HEK293 (cell line): ENCODE measurements at regions not wholly inside any gene's neighbourhood (a gene's known extent, or its start where the extent isn't known, plus 50 kb on each side); places are given as distances from the start of the nearest gene placed in this dataset.

ENCODE experiments used
- CTCF ChIP-seq: fragments of 450-650 bp; formaldehyde crosslinking; IDR thresholded peaks from 2 replicates; pipeline ENCODE4 v1.5.1; 2016; ENCODE audit warnings: missing biosample characterization, missing genetic modification characterization
- REST ChIP-seq: fragments of 450-650 bp; formaldehyde crosslinking; IDR thresholded peaks from 2 replicates; pipeline ENCODE4 v1.5.1; 2016; ENCODE audit warnings: missing biosample characterization, missing genetic modification characterization
- SETDB1 ChIP-seq: IDR thresholded peaks from one replicate; pipeline ENCODE4 v1.6.1; 2017; ENCODE audit warnings: mild to moderate bottlenecking, low read length, moderate library complexity, mixed read lengths; ENCODE audit not compliant: insufficient read length
- ZFP41 ChIP-seq: fragments of 450-650 bp; formaldehyde crosslinking; IDR thresholded peaks from 2 replicates; pipeline ENCODE4 v1.5.1; 2016; ENCODE audit warnings: missing biosample characterization, missing genetic modification characterization, borderline replicate concordance
- ZFP69B ChIP-seq: fragments of 450-650 bp; formaldehyde crosslinking; IDR thresholded peaks from 2 replicates; pipeline ENCODE4 v1.5.1; 2016; ENCODE audit warnings: missing biosample characterization, missing genetic modification characterization
- ZIC2 ChIP-seq: fragments of 450-650 bp; formaldehyde crosslinking; IDR thresholded peaks from 2 replicates; pipeline ENCODE4 v1.5.1; 2016; ENCODE audit warnings: missing biosample characterization, missing genetic modification characterization
- ZNF202 ChIP-seq: fragments of 450-650 bp; formaldehyde crosslinking; IDR thresholded peaks from 2 replicates; pipeline ENCODE4 v1.5.1; 2016; ENCODE audit warnings: missing biosample characterization, missing genetic modification characterization, borderline replicate concordance
- ZNF404 ChIP-seq: fragments of 450-650 bp; formaldehyde crosslinking; IDR thresholded peaks from 2 replicates; pipeline ENCODE4 v1.5.1; 2017; ENCODE audit warnings: missing biosample characterization, missing genetic modification characterization
- ZNF785 ChIP-seq: fragments of 450-650 bp; formaldehyde crosslinking; IDR thresholded peaks from 2 replicates; pipeline ENCODE4 v1.5.1; 2016; ENCODE audit warnings: missing biosample characterization, missing genetic modification characterization
- ZNF830 ChIP-seq: fragments of 450-650 bp; IDR thresholded peaks from 2 replicates; pipeline ENCODE4 v1.5.0; 2018; ENCODE audit warnings: missing biosample characterization, missing genetic modification characterization, low read depth, mild to moderate bottlenecking, moderate library complexity
- ZSCAN18 ChIP-seq: fragments of 450-650 bp; formaldehyde crosslinking; IDR thresholded peaks from 2 replicates; pipeline ENCODE4 v1.5.1; 2016; ENCODE audit warnings: missing biosample characterization, missing genetic modification characterization

GRCh38 chr17:69639096-69639495 is 224.6 kb downstream of the MAP2K6 start:
- no peak for TF ChIP-seq REST
- no peak for TF ChIP-seq ZIC2 (tag by site-specific recombination)
- no peak for TF ChIP-seq CTCF
- TF ChIP-seq ZNF785 (tag by site-specific recombination): no peak
- TF ChIP-seq ZFP69B: no peak
- TF ChIP-seq ZNF404 (tag by site-specific recombination): no peak
- no peak for TF ChIP-seq ZSCAN18
- no peak for TF ChIP-seq SETDB1
- TF ChIP-seq ZNF830 (tag by site-specific recombination): no peak
- no peak for TF ChIP-seq ZFP41
- TF ChIP-seq ZNF202 (tag by site-specific recombination): no peak
